ENCODE measurements at regions not wholly inside any gene's neighbourhood (a gene's known extent, or its start where the extent isn't known, plus 50 kb on each side); places are given as distances from the start of the nearest gene placed in this dataset.
"Not testable (repeated sequence)": the region's sequence is repeated elsewhere in the genome, so short reads cannot be mapped to it uniquely, and the experiment has no call there.

- DNase-seq (ENCODE audit: low read depth in 2 of 2): not testable (repeated sequence)
These were observed 435.8 kb downstream of the SHISA9 start for GRCh38 chr16:13336907-13337881.

DNA sequence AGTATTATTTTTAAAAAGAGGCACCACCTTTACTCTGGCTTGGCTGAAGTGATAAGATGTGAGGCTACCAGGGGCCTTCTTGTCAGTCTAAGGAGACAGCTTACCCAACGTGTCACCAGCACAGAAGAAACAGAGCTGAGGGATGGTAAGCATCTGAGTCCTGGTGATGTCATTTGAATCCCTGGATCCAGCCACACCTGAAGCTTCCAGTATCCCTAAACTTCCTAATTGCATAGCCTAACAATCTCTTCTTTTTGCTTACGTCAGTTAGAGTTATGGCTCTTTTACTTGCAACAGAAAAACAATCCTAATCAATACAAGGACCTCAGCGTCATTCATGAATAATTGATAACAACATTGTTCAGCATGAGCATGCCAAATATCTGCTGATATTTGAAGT is 436.6 kb downstream of the SHISA9 start:
- DNase-seq (ENCODE audit: low read depth in 2 of 2): no peak

GRCh38 chr16:13342675-13343074 is 441.3 kb downstream of the SHISA9 start:
- DNase-seq (ENCODE audit: low read depth in 2 of 2): no peak

GRCh38 chr16:13344001-13344400 is 442.6 kb downstream of the SHISA9 start:
- DNase-seq (ENCODE audit: low read depth in 2 of 2): no peak

DNA sequence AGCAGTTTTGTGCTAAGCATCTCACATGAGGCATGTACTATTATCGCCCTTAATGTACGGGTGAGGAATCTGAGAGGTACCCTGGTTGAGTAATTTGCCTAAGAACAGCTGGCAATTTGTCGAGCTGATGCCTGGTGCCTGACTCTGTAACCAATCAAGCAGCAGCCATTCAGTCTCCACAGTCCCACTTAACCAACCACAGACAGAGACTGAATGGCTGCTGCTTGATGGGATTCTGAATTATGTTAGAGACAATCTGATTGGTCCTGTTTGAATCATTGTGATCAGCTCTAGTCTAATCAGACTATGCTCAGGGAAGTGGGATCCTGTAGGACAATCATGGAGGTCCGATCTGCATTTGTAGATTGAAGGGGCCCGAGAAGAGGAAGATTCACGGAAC is 447.0 kb downstream of the SHISA9 start:
- DNase-seq (ENCODE audit: low read depth in 2 of 2): no peak

DNA sequence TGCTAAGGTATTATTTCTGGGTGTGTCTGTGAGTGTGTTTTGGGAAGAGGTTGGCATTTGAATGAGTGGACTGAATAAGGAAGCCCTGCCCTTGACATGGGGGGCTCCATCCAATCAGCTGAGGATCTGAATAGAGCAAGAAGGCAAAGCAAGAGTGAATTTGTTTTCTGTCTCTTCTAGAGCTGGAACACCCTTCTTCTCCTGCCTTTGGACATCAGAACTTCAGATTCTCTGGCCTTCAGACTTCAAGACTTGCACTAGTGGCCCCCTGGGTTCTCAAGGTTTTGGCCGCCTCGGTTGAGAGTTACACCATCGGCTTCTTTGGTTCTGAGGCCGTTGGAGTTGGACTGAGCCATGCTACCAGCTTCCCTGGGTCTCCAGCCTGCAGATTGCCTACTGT is 448.6 kb downstream of the SHISA9 start:
- DNase-seq (ENCODE audit: low read depth in 2 of 2): no peak

GRCh38 chr16:13351181-13351580 is 449.8 kb downstream of the SHISA9 start:
- no peak for DNase-seq (ENCODE audit: low read depth in 2 of 2)

DNA sequence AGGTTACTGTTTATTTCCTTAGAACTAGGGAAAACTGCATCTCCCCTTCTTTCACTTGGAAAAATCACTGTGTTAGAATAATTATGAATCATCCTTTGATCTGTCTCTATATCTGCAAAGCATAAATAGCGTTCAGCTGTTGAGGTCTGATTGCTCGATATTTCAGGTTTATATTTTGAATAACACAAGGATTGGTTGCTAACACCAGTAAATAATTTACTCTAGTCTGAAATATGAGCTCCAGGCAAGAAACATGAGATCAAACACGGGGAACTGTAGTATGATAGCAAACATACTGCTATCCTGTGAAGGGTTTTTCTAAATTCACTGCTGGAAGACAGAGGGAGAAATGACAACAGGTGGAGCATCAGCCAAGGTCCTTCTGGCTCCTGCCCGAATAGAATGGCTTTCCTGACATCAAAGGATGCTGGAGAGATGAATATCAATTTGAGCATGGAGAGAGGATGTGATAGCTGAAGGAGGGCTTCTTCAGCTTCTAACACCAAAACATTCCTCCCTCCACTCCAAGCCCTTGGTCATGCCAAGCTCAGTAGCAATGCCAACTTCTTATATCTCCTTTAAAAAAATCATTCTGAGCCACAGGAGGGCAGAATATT is 450.3 kb downstream of the SHISA9 start:
- no peak for DNase-seq (ENCODE audit: low read depth in 2 of 2)

GRCh38 chr16:13352796-13353195 is 451.4 kb downstream of the SHISA9 start:
- DNase-seq (ENCODE audit: low read depth in 2 of 2): not testable (repeated sequence)

DNA sequence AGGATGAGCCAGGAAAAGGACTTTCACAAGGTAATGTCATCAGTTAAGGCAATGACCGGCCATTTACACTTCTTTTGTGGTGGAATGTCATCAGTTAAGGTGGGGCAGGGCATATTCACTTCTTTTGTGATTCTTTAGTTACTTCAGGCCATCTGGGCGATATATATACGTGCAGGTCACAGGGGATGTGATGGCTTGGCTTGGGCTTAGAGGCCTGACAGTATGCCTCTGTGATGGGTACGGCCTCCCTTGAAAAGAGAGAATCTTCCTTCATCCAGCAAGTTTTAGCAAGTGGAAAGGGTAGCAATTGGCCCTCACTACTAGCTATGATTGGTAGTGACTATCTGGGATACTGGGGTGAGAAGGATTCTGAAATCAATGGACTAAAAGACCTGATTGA is 456.4 kb downstream of the SHISA9 start:
- DNase-seq (ENCODE audit: low read depth in 2 of 2): not testable (repeated sequence)

- DNase-seq (ENCODE audit: low read depth in 2 of 2): no peak
These were observed 458.4 kb downstream of the SHISA9 start for GRCh38 chr16:13359835-13360234.

DNA sequence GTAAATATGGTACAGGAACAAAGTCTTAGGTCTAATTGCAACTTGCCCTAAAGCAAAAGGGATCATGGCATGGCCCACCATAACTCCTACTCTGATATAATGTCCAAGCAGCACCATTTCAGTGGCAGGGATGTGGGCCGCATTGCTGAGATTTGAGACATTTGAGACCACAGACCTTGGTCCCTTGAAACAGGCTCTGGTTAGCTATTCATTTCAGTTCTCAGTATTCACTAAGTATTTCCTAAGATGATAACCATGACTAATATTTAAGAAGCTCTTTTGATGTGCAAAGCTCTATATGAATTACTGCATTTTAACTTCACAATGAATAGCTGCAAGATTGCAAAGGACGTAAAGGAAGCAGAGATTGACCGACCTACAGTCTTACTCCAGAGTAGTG is 471.0 kb downstream of the SHISA9 start:
- no peak for DNase-seq (ENCODE audit: low read depth in 2 of 2)

DNA sequence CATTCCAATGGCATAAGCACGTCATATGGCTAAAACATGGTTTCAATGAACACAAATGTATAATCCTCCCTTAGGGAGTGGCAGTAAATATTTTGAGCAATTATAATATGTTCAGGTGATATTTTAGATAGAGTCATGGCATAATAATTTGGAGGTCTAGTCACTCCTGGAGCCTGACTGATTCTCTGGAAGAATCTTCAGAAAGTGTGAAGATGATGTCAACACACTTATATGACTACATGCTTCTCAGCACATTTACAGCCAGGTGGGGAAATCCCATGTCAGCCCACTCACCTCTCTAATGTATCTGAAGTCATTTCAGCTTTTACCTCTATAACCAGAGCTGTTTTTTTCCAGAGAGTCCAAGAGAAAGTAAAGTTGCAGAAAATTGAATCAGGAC is 474.8 kb downstream of the SHISA9 start:
- DNase-seq (ENCODE audit: low read depth in 2 of 2): no peak

- DNase-seq (ENCODE audit: low read depth in 2 of 2): no peak
These were observed 475.7 kb downstream of the SHISA9 start for GRCh38 chr16:13377143-13377542.

GRCh38 chr16:13378151-13378550 is 476.8 kb downstream of the SHISA9 start:
- no peak for DNase-seq (ENCODE audit: low read depth in 2 of 2)

DNA sequence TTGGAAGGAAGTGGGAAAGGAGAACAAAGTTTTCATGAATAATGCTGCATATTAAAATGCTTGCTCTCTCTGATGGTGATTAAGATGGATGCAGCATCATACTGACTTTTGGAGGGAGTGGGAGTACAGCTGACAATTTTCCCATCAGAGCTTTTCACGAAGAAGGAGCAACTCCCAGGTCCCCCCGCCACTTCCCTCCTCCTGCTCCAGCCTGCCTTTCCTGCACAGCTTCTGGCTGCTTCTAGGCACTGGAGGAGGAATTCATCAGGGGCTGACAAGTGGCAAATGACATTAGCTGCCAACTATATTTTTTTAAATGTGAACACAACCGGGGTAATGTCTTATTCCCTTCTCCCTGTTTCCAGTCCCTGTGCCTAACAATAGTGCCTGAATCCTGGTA is 477.9 kb downstream of the SHISA9 start:
- DNase-seq (ENCODE audit: low read depth in 2 of 2): no peak

GRCh38 chr16:13385156-13386040 is 484.0 kb downstream of the SHISA9 start:
- not testable (repeated sequence) for DNase-seq (ENCODE audit: low read depth in 2 of 2)

DNA sequence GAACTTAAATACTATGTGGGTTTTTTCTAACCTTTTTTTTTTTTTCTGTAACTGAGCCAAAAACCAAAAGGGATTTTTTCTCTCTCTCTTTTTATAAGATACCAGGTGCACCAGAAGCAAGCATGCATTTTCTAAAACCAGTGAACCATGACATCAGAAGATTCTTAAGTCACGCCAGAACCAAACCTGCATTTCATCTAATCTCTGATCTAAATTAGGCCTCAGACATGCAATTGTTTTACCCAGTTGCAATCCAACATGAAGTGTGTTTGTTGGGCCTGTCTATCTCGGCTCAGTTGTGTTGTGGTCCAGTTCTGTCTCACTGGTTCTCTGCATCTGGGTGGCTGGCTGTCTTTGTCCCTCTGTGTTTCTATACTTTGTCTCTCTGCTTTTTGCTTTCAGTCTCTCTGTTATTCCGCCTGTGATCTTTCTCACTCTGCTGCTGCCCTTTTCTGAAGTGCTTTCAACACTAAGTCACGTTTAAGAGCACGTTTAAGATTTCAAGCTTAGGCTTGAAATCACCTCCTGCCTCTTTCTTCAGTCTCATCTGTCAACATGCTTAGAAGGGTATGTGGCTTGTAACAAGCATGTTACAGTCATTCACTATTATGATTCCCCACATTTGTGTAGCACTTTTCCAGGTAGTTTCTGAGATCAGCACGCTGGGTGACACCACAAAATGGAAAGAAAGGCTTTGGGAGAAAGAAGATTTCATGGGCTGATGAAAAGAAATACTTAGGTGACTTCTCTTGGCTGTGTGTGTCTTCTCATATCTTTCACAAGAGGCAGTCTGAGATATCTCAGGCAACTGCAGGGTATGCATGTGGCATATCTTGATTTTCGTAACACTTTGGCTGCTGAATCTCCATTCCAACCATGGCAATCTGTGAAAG is 488.9 kb downstream of the SHISA9 start:
- DNase-seq (ENCODE audit: low read depth in 2 of 2): no peak

- DNase-seq (ENCODE audit: low read depth in 2 of 2): no peak
These were observed 489.5 kb downstream of the SHISA9 start for GRCh38 chr16:13390986-13391305.

DNA sequence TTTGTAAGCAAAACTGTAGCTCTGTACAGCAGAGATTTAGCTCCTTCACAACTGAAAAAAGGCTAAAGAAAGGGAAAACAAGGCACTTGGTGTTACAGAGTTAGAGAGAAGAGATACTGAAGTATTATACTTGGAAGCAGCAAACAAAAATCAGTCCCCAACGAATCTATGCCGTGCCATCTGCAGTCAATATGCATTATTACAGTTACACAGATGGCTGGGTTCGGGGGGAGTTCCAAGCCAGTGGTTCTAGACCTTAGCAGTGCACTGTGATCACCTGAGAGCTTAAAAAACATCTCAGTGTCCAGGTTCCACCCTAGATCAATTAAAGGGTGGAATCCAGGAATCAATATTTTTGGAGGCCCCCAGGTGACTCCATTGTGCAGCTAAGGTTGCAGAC is 489.9 kb downstream of the SHISA9 start:
- no peak for DNase-seq (ENCODE audit: low read depth in 2 of 2)

DNA sequence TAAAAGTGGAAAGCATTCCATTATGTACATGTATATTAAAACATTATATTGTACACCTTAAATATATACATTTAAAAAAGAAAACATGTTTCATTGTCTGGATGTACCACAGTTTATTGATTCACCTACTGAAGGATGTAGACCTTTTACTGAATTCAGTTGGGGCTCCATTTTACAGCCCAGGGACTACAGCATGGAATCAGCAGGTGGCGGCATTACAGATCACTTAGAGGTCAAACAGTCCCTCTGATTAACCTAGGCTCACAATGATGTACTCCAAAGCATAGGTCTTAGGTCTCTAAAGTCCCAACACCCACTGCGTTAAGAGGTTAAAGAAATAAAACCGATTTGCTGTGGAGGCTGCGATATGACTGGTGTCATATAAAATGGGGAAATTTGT is 490.9 kb downstream of the SHISA9 start:
- no peak for DNase-seq (ENCODE audit: low read depth in 2 of 2)
